IMR-90 (cell line): ENCODE measurements at regions not wholly inside any gene's neighbourhood (a gene's known extent, or its start where the extent isn't known, plus 50 kb on each side); places are given as distances from the start of the nearest gene placed in this dataset.
A peak's percentile ranks its signal among the peaks of the same experiment; 100 is the strongest.

ENCODE experiments used
- ATAC-seq: fragments of 200-7000 bp; cut with Tn5 transposase; 2 replicates; pipeline ENCODE4 v1.9.1; 2020; ENCODE audit warnings: low read depth, mild to moderate bottlenecking, moderate library complexity
- BruUV-seq: library from RNA; stranded (reverse); fragments of 400-500 nt; replicated peaks from 2 replicates; lab custom pipeline; 2021; lab: Mats Ljungman, UMichigan
- CTCF ChIA-PET: fragments of 300-600 bp; formaldehyde crosslinking; extraction: SDS; loops from one replicate; lab custom pipeline; 2021; ENCODE audit warnings: antibody characterized with exemption; lab: Yijun Ruan, JAX
- POLR2A ChIA-PET: fragments of 300-600 bp; sonication (Branson Sonifier 250); formaldehyde crosslinking; loops from one replicate; lab custom pipeline; 2022; ENCODE audit warnings: antibody characterized with exemption; ENCODE audit not compliant: unreplicated experiment; lab: Charles Lee
- DNase-seq: peaks from one replicate; pipeline ENCODE4 v3.0.0; 2013
- H2AFZ ChIP-seq: replicated peaks from 2 replicates; pipeline ENCODE3; 2013; ENCODE audit warnings: low read length, mild to moderate bottlenecking; ENCODE audit not compliant: poor library complexity
- H2AK5ac ChIP-seq: 2 replicates; pipeline ENCODE4 v1.6.1; 2013; ENCODE audit warnings: low read depth, low read length, inconsistent platforms
- H2AK9ac ChIP-seq: replicated peaks from 2 replicates; pipeline ENCODE3; 2013; ENCODE audit warnings: mild to moderate bottlenecking, low read depth, low read length, moderate library complexity; ENCODE audit not compliant: poor library complexity
- H2BK120ac ChIP-seq: 2 replicates; pipeline ENCODE4 v1.6.1; 2013; ENCODE audit warnings: low read depth, low read length, inconsistent platforms
- H2BK15ac ChIP-seq: 3 replicates; pipeline ENCODE4 v1.6.1; 2013; ENCODE audit warnings: low read depth, low read length, inconsistent platforms
- H2BK20ac ChIP-seq: 2 replicates; pipeline ENCODE4 v1.6.1; 2013; ENCODE audit warnings: low read depth, mild to moderate bottlenecking, inconsistent platforms, low read length, moderate library complexity
- H2BK5ac ChIP-seq: 2 replicates; pipeline ENCODE4 v1.6.1; 2013; ENCODE audit warnings: mild to moderate bottlenecking, low read depth, low read length, inconsistent platforms; ENCODE audit not compliant: poor library complexity, severe bottlenecking
- H3K14ac ChIP-seq: replicated peaks from 2 replicates; pipeline ENCODE4 v1.6.1; 2013; ENCODE audit warnings: low read depth, low read length, inconsistent platforms
- H3K18ac ChIP-seq: 2 replicates; pipeline ENCODE4 v1.6.1; 2013; ENCODE audit warnings: low read depth, low read length, control low read depth
- H3K23ac ChIP-seq: 2 replicates; pipeline ENCODE4 v1.6.1; 2013; ENCODE audit warnings: low read depth, low read length, inconsistent platforms
- H3K27ac ChIP-seq: 2 replicates; pipeline ENCODE4 v1.5.1; 2013; ENCODE audit warnings: mild to moderate bottlenecking, control low read depth, low read length; ENCODE audit not compliant: insufficient read depth
- H3K27me3 ChIP-seq: 2 replicates; pipeline ENCODE4 v1.6.1; 2013; ENCODE audit warnings: low read length; ENCODE audit not compliant: control insufficient read depth, insufficient read depth
- H3K36me3 ChIP-seq: 2 replicates; pipeline ENCODE4 v1.6.1; 2013; ENCODE audit warnings: low read length, mixed read lengths; ENCODE audit not compliant: control insufficient read depth, insufficient read depth
- H3K4ac ChIP-seq: 2 replicates; pipeline ENCODE4 v1.6.1; 2013; ENCODE audit warnings: low read depth, low read length, inconsistent platforms
- H3K4me1 ChIP-seq: 2 replicates; pipeline ENCODE4 v1.6.1; 2013; ENCODE audit warnings: low read length, mixed read lengths; ENCODE audit not compliant: control insufficient read depth, insufficient read depth
- H3K4me2 ChIP-seq: 2 replicates; pipeline ENCODE4 v1.6.1; 2013; ENCODE audit warnings: low read depth, mild to moderate bottlenecking, control low read depth, low read length, moderate library complexity
- H3K4me3 ChIP-seq: 2 replicates; pipeline ENCODE4 v1.5.1; 2013; ENCODE audit warnings: low read depth, mild to moderate bottlenecking, control low read depth, low read length, moderate library complexity; ENCODE audit not compliant: insufficient read depth
- H3K56ac ChIP-seq: 2 replicates; pipeline ENCODE4 v1.6.1; 2013; ENCODE audit warnings: low read length, inconsistent platforms; ENCODE audit not compliant: insufficient read depth; ENCODE audit errors: extremely low read depth
- H3K79me1 ChIP-seq, 2 experiments: 2 replicates each; pipeline ENCODE4 v1.6.1; 2013; ENCODE audit warnings: low read length in 2 of 2, inconsistent platforms in 1 of 2, low read depth in 1 of 2
- H3K9ac ChIP-seq: 2 replicates; pipeline ENCODE4 v1.6.1; 2013; ENCODE audit warnings: low read depth, low read length, control low read depth
- H3K9me1 ChIP-seq: 2 replicates; pipeline ENCODE4 v1.6.1; 2013; ENCODE audit warnings: low read length, inconsistent platforms; ENCODE audit not compliant: insufficient read depth
- H3K9me3 ChIP-seq: 2 replicates; pipeline ENCODE4 v1.6.1; 2013; ENCODE audit warnings: low read length; ENCODE audit not compliant: control insufficient read depth, insufficient read depth
- H4K20me1 ChIP-seq: 2 replicates; pipeline ENCODE4 v1.6.1; 2013; ENCODE audit warnings: low read length, inconsistent platforms; ENCODE audit not compliant: insufficient read depth
- H4K5ac ChIP-seq: 2 replicates; pipeline ENCODE4 v1.6.1; 2013; ENCODE audit warnings: mild to moderate bottlenecking, low read depth, low read length, control low read depth
- H4K8ac ChIP-seq, 2 experiments: 2 replicates each; pipeline ENCODE4 v1.6.1; 2013; ENCODE audit warnings: low read depth in 2 of 2, low read length in 2 of 2, control low read depth in 1 of 2, inconsistent platforms in 1 of 2
- H4K91ac ChIP-seq: 2 replicates; pipeline ENCODE4 v1.6.1; 2013; ENCODE audit warnings: low read depth, low read length, inconsistent platforms; ENCODE audit not compliant: insufficient read depth
- FOS ChIP-seq: fragments of 150-350 bp; IDR thresholded peaks from 2 replicates; pipeline ENCODE4 v1.6.1; 2016; ENCODE audit warnings: low read depth, low read length
- MAZ ChIP-seq: IDR thresholded peaks from 2 replicates; pipeline ENCODE4 v1.6.1; 2012; ENCODE audit warnings: low read depth, mild to moderate bottlenecking, low read length, improper control_type of control experiment, moderate library complexity, borderline replicate concordance
- RCOR1 ChIP-seq: IDR thresholded peaks from 2 replicates; pipeline ENCODE4 v1.6.1; 2012; ENCODE audit warnings: mild to moderate bottlenecking, low read length, improper control_type of control experiment; ENCODE audit not compliant: insufficient replicate concordance
- WGBS, 2 experiments: methylation state at CpG; one replicate each; pipeline versions ENCODE4 v1.1.5 to v1.1.7; 2013; ENCODE audit warnings: missing lambda C conversion rate in 2 of 2; ENCODE audit not compliant: insufficient read length in 1 of 2; ENCODE audit errors: extremely low coverage in 2 of 2; 5-methylcytosine and 5-hydroxymethylcytosine counted together
- dilution Hi-C: fragments of 300-500 bp; cut with HindIII; formaldehyde crosslinking; loops from one replicate; pipeline ENCODE4 v1.14.3; 2018; ENCODE audit warnings: low sequenced_read_pairs; ENCODE audit not compliant: unreplicated experiment
- in situ Hi-C: fragments of 300-500 bp; cut with MboI; formaldehyde crosslinking; loops from 3 replicates; pipeline ENCODE4 v1.14.3; 2019; ENCODE audit warnings: low sequenced_read_pairs, inconsistent platforms, mixed read lengths
- intact Hi-C: fragments of 100-400 bp; cut with micrococcal nuclease; formaldehyde crosslinking; loops from 2 replicates; pipeline ENCODE4 v1.10.0; 2022
- TF ChIP-seq, protein P1 (sequence below): fragments of 150-350 bp; IDR thresholded peaks from 2 replicates; pipeline ENCODE4 v1.6.1; 2017; ENCODE audit warnings: mild to moderate bottlenecking, antibody characterized with exemption, low read length, low read depth
- TF ChIP-seq, protein P2 (sequence below): conservative IDR thresholded peaks from 2 replicates; pipeline ENCODE4 v1.5.1; 2012; ENCODE audit warnings: mild to moderate bottlenecking, low read depth, low read length, improper control_type of control experiment

DNA sequence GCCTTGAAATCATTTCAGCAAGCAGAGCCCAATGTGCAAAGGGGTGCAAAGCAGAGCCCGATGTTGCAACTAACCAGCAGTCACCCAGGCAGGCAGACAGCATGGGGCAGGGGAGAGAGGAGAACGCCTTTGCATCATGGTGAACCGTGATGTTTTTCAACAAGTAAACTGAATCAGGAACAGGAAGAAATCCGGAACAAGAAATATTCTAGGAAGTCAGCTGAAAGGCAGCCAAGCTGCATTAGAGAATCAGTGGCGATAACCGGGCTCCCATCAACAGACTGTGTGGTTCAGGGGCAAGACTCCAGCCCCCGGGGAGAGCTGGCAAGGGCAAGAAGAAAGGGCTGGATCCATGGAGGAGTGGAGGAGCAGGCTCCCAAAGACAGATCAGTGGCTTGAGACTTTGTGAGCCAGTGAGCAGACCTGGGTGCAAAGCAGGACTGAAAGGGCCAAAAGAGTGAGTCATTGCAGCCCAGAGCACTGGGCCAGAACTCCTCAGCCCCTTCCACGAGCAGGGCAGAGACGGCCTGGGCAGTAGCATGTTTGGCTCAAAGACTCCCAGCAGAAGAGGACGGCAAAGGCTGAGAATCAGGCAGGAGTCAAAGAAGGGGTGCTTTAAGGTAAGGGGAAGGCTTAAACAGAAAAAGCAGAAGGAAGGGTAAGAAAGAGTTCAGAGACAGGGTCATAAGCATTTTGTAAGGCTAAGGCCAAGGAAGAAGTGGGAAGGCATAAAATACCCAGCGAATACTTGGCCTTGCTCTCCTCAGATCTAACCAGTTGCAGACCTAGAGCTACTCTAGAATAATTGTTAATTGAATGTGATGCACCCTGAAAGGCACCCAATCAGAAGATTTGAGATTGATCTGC, 155.0 kb downstream of the SETD4 start:
- dilution Hi-C loops: no loop called here
- intact Hi-C loops: no loop called here
- no peak overlapping the region for H2AK9ac ChIP-seq
- H3K14ac ChIP-seq: no peak overlapping the region
- no peaks in the 10 kb centered on the region; the same call in 1 of the 2 replicates for H3K4me1 ChIP-seq
- H4K5ac ChIP-seq: no peak overlapping the region
- H3K9me3 ChIP-seq: no peaks in the 10 kb centered on the region; the same call in 1 of the 2 replicates
- no peak overlapping the region for H3K4ac ChIP-seq
- no peak overlapping the region for H4K91ac ChIP-seq
- H3K79me1 ChIP-seq: no peaks in the 10 kb centered on the region
- no peak overlapping the region for H2BK120ac ChIP-seq
- DNase-seq (no peak), ATAC-seq (peak; percentile 46; the same call in 1 of the 2 replicates)
- no peak overlapping the region for H2AFZ ChIP-seq
- no peak overlapping the region for H3K9ac ChIP-seq
- H3K27me3 ChIP-seq: peaks cover 3% of the 10 kb centered on the region; the same call in 1 of the 2 replicates
- no peak overlapping the region for H3K4me2 ChIP-seq
- no peak overlapping the region for H2BK20ac ChIP-seq
- H2AK5ac ChIP-seq: no peak overlapping the region
- ChIA-PET POLR2A (no interaction called here), CTCF (no interaction called here)
- no peak overlapping the region for H2BK15ac ChIP-seq
- no peak overlapping the region for H3K4me3 ChIP-seq
- H3K56ac ChIP-seq: no peak overlapping the region
- no peak overlapping the region for H3K18ac ChIP-seq
- 91% methylated on average over 6 of the region's 11 CpGs; no CpG with 5 or more reads in 1 of the 2 experiments for WGBS, 2 experiments
- no peaks in the 10 kb centered on the region for H3K9me1 ChIP-seq
- no peak overlapping the region for H3K23ac ChIP-seq
- H3K27ac ChIP-seq: no peak overlapping the region
- BruUV-seq: no TSS peak
- no peaks in the 10 kb centered on the region for H4K20me1 ChIP-seq
- H4K8ac ChIP-seq: no peak overlapping the region
- H2BK5ac ChIP-seq: no peak overlapping the region
- in situ Hi-C loops: no loop called here
- no peaks in the 10 kb centered on the region for H3K36me3 ChIP-seq
- TF ChIP-seq RCOR1 (no peak), FOS (no peak), MAZ (no peak)
- TF ChIP-seq, protein P1, sequence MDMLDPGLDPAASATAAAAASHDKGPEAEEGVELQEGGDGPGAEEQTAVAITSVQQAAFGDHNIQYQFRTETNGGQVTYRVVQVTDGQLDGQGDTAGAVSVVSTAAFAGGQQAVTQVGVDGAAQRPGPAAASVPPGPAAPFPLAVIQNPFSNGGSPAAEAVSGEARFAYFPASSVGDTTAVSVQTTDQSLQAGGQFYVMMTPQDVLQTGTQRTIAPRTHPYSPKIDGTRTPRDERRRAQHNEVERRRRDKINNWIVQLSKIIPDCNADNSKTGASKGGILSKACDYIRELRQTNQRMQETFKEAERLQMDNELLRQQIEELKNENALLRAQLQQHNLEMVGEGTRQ: no peak
- TF ChIP-seq, protein P2, sequence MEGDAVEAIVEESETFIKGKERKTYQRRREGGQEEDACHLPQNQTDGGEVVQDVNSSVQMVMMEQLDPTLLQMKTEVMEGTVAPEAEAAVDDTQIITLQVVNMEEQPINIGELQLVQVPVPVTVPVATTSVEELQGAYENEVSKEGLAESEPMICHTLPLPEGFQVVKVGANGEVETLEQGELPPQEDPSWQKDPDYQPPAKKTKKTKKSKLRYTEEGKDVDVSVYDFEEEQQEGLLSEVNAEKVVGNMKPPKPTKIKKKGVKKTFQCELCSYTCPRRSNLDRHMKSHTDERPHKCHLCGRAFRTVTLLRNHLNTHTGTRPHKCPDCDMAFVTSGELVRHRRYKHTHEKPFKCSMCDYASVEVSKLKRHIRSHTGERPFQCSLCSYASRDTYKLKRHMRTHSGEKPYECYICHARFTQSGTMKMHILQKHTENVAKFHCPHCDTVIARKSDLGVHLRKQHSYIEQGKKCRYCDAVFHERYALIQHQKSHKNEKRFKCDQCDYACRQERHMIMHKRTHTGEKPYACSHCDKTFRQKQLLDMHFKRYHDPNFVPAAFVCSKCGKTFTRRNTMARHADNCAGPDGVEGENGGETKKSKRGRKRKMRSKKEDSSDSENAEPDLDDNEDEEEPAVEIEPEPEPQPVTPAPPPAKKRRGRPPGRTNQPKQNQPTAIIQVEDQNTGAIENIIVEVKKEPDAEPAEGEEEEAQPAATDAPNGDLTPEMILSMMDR: no peak
